ENCODE measurements at regions not wholly inside any gene's neighbourhood (a gene's known extent, or its start where the extent isn't known, plus 50 kb on each side); places are given as distances from the start of the nearest gene placed in this dataset.
"Not testable (repeated sequence)": the region's sequence is repeated elsewhere in the genome, so short reads cannot be mapped to it uniquely, and the experiment has no call there.

DNA sequence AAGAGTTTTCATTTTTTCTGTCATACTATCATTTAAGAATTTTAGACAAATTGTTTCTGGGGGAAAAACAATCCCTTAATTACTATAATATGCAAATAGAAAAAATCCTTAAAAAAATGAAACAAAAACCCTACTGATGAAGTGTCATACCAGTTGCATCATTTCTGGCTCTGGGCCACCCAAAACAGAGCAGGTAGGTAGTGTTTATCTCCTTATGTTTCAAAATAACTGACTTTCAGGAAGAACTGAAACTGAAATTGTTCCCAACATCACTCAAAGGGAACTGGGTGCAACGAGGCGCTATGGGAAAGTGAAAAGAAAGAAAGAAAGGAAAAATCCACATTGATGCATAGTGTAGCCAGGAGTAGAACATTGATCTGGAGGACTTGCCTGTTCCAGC, 653.1 kb upstream of the SOX9 start:
- no peak for DNase-seq

DNA sequence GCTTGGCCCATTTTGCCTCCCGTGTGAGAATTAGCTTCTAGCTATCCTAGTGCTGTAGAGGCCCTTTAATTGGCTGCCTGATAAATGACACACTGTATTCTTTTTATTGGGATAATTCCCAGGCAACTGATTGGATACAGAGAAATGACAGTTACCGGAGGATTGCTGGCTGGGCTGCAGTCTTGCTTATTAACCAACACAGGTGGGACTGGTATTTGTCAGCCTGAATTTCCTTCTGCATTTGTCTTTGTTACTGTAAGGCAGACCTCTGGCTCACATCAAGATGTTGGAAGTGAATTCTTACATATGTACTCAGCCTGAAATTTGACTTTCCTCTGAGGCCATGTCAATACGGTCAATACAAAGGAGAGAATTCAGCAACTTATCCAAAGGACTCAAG, 650.8 kb upstream of the SOX9 start:
- DNase-seq, result no peak

DNA sequence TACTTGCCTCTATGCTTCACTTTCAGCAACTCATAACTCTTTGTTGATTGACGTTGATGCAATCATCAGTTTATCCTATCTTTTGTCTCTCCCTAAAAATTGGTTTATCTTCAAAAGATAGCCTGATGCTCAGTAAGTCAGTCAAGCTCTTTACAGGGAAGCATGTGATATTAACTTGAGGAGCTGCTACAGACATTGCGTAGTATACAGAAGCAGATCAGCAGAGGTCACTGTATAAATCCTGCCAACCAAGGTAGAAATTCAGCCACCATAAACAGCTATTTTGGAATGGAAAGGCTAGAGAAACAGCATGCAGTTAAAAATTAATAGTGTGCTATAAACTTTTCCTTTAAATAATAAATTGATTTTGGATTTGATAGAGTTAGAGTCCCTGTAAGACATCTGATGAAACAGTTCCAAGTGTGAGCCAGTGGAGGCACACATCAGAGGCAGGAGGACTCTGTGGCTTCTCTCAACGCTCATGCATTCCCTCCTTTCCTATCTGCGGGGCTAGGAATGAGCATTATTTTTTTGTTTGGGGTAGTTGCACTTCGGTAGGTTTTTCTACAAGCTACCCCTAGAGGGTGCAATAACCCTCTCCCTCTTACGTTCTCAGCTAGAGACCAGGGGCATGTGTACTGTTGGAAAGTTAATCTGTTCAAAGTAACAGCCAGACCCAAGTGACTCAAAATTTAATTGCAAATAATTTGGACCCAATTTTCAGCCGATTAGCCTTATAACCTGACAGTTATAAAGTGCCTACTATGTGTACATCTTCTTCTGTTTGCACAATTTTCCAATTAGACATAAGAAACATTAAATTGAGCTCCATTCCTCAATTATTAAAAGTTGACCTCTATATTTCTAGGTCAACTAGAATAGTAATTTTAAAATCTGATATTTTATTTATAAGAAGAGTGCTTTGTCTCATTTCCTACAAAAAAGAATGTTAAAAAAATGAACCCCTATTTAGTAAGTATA, 647.7 kb upstream of the SOX9 start:
- peak; percentile 69 for DNase-seq

DNA sequence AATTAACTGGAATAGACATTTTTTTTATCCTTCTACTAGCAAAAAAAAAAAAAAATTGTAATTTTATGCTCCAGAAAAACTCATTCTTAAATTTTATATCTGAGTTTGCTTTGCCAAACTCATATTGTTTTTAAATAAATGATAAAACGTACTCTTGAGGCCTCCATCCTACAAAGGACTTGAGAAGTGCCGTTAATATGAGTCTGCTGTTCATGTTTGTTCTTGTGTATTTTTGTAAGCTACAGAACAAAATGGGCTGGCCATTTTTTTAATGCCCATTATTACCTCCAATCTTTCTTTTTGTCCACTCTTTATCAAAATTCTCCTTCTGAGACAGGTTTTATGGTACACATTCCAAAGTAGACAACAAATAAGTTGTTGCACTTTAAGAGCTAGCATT, 643.5 kb upstream of the SOX9 start:
- no peak for DNase-seq

DNA sequence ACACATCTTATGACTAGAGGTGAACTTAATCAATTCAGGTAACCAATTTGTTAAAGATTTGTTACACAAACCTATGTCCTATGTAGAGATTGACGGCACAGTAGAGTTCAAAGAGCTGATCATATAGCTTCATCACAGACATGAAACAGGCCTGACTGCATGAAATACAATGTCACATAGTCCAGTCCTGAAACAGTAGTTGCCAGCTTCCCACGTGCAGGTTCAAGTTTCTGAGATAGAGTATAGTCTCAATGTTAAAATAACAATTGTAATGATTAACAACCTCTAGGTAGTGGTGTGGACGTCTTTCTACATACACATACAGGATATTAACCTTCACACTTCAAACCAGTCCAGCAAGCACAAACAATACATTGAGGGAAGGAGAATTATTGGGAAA, 640.7 kb upstream of the SOX9 start:
- DNase-seq, result no peak

DNA sequence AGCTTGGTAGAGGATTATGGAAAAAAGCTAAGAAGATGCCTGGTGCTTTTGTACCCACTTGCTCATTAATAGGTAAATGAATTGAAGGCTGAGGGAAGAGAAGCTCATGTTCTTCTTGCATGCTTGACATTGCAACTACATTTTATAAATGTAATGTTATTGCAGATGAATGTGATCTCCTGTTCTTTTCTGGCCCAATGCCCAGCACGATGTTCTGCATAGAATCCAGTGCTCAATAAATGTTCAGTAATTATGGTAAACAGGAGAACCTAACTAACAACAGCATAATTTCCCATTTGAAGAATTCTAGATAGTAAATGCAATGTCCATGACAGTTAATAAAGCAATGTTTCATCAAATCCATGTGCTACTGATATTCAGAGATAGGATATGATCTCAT, 638.2 kb upstream of the SOX9 start:
- no peak for DNase-seq

DNA sequence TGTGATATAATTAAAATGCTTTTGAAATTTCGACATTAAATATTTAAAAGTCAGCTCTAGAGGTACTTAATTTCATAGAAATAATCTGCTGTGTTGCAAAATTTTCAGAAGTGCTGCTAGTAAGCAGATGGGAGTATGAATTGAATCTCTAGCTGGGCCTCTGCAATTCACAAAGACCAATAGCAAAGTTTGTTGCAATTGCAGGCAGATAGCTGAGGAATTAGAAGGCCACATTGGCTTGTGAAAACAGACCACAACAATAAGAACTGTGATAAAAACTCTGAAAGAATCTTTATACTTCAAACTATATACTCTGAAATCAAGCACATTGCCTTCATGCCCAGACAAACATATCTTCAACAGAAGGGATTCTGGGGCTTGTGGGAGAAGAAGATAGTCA, 636.3 kb upstream of the SOX9 start:
- no peak for DNase-seq

DNA sequence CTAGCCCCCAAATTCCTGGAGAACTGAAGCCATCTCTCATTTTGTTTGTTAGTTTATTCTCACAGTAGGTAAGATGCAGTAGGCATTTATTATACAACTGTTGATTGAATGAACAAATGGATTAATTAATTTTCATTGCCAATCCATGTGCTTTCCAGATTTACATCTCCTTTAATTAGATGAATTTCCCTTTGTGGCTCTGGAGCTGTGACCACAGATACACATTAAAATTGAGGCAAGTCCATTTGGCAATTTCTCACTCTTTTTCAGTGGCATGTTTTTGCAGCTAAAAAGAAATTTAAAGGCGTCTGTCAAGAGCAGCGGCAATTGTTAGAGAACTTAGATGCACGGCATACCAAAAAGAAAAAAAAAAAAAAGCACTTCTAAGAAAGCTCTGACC, 635.4 kb upstream of the SOX9 start:
- DNase-seq, result no peak

DNA sequence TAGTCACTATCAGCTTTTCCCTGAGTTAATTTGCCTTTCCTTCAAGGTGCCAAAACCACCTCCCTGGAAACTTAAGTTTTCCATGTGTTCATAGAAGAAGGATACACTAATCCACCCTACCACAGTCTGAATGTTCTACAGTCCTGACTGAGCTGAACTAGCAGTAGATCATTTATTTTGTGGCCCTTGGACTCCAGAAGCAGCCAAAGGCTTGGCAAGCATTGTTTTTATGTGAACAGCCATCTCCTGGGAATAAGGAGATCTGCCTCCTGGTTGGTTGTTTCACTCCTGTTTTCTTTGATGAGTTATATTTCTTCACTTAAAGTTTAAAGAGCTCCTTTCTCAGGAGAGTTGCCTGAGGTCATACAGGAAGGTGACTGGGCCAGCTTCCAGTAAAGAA, 634.6 kb upstream of the SOX9 start:
- no peak for DNase-seq

DNA sequence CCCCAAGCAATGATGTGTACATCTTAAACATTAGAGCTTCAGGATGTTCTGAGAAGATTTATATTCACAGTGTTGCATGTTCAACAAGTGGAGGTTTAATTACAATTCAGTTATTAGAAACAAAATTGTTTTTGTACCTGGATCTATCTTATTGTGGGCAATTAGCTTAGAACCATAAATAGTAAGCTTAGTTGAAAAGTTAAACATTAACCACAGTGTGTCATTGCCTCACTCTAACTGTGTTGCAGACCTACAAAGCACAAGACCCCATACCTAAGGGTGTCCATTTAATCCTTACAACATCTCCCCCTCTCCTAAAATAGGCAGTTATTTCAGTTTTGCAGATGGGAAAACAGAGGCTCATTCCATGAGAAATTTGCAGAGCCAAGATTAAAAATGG, 632.0 kb upstream of the SOX9 start:
- DNase-seq, result no peak

DNA sequence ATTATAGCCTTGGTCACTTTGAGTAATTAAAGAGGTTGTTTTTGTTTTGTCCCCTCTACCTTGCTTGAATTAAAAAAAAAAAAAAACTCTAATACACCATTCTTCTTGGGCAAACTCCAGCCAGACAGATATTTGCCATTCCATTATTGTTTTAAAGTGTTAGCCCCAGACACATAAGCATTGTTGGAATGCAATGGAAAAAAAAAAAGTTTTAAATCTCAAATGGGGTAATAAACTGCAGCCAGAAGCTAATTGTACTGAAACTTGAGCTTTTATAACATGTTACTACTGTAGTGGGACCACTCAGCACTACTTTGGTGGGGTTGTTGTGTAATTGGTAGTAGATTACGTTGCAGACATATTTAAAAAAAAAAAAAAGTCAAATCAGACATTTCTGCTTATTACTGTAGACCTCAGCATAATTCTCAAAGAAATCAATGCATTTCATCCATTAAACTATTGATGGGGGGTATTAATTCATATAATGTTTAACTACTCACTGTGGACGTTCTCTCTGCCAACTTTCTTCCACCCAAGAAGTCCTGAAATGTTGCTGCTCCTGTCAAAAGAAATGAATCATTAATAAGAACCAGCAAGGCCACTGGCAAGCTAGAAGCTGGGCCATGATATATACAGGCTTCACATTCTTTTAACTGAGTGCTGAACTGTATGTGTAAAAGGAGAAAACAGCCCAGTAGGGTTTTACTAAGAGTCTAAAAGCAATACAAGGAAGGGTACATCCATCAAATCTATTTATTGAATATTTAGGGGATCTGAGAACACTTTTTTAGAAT, 626.6 kb upstream of the SOX9 start:
- DNase-seq, result no peak

DNA sequence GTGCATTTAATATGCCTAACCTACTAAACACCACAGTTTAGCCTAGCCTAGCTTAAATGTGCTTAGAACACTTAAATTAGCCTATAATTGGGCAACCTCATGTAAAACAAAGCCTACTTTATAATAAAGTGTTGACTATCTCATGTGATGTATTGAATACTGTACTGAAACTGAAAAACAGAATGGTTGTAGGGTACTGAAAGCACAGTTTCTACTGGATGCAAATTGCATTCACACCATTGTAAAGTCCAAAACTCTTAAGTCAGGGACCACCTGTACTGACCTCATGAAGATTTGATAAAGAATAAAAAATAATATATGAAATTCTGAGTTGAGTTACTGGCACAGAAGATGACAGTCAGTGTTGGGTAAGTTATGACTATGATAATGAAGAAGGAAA, 625.4 kb upstream of the SOX9 start:
- DNase-seq, result no peak

DNA sequence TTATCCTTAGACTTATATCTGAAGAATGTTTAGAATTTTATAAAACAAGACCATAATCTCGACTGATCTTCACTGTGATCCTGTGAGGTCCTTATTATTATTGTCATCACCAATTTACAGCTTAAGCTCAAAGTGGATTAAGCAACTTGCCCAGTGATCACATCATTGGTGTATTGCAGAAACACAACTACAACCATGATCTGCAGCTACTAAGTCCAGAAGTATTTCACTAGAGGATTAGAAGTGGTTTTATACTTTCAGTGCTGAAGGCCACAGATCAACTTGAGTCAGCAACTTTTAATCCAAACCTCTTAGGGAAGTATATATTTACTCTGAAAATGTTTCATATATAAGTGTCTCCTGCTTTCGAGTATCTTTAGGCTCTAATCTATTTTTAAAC, 624.3 kb upstream of the SOX9 start:
- no peak for DNase-seq

DNA sequence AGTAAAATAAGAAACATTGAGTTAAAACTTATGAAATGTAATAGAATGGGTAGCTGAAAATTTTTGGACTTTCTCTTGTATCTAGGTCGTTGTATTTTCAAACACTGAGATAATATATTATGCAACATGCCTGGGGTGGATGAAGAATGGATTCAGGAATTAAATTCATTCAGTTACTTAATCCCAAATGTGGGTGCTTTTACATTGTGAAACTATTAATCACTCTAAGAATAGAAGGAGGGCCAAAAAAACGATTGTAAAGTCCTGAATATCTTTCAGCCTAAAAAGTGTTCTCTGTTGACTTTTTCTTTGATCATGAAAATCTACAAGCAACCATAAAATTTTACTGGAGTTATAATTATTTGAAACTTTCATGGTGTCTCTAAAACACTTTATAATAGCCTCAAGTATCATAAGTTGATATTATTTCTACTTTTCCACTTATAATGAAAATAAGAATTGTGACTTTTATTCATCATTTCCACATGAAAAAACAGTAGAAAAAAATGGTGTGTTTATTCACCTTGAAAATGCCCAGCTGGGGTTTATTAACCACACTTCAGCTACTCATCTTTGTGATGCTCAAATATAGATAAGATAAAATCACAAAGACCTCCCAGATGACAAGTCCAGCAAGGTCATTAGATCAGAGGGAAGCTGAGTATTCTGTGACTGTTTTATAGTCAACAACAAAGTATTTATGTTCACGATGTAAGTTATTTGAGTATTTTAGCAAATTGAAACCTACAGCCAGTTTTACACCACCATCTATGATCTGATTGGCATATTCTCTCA, 619.9 kb upstream of the SOX9 start:
- no peak for DNase-seq

DNA sequence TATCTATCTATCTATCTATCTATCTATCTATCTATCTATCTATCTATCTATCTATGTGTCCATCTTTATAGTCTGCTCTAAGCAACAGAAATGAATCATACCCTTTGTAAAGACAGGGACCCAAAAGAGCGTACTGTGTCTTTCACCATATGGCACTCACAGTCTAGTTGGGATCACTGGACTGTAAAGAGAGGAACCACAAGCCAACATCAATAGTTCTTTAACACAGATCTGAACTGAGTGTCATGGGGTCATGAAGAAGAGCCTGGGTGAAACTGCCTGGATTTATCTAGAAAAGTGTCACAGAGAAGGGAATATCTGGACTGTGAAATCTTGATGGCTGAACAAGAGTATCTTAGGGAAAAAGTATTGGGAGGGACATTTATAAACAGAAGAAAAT, 619.1 kb upstream of the SOX9 start:
- DNase-seq, result no peak

DNA sequence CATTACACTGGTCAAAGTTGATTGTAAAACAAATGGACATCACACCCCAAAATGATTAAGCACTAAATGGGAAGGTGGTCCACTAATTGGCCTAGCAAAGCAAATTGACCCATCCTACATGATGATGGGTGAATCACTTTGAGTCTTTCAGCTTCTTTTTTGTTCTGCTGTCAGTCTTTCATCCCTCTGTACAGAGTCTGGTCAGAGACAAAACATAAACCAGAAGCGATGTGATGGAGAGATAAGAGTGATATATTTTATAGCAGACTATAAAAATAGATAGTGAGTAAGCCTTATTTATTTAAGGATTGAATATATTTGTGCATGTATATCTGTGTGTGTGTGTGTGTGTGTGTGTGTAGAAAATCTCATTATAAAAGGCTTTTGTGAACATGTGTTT, 618.4 kb upstream of the SOX9 start:
- DNase-seq, result no peak

DNA sequence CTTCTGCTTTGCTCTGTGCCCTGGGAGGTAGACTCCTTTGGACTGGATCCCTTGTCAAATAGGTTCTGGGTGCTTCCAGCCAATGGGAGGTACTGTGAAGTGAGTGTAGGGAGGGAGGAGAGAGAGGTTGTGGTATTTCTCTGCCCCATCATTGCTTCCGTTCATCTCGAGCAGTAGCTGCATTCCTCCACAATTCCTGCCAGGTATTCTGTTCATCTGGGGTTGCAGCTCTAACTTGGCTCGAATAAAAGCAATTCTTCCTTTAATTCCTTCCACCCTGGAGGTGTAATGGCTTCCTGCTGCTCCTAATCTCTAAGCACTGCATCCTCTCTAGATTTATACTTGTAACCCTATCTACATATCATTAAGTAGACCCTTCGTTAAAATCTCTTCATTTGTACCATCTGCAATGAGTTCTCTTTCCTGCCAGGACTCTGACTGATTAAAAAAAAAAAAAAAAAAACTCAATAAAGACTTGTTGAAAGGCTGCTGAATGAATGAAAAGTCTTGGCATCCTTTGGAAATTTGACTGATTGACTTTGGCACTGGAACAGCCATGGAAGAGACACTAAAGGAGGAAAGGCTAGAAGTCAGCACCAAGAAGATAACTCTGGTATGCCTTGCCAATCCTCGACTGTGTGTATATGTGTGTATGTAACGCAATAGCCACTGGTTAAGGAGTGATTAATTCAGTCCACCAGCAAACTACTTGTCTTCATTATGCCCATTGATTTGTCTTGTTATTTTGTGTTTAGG, 616.9 kb upstream of the SOX9 start:
- DNase-seq, result no peak

DNA sequence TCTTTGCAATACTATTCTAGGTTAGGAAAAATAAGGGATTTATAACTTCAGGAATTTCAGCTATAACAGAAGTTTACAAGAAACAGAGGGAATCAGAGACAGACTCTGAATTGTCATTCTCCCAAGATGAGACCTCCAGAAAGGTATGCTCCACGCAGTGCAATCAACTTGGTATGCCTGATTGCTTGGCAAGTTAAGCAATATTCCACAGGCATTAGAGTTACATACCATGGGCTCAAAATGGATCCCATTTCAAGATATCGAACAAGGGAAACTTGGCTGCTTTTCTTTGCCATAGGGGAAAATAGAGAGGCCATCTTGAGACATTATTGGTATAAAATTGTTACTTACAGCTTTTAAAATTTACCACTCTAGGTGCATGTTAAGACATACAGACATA, 615.6 kb upstream of the SOX9 start:
- no peak for DNase-seq

DNA sequence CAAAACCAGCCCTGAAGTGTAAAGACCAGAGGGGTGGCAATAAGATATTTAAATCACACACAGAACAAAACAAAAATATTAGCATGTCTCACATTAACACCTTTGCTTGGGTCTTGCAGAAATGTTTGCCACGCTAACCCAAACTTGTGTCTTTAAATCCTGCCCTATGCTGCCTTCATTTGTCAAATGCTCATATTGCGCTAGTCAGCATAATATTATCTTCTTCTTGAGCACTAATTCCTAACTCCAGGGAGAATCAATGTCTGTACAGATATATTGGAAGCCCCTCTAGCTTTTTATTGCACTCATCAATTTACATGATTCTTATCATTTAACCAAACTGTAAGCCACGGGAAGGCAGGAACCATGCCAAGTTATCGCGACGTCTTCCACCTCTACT, 614.8 kb upstream of the SOX9 start:
- DNase-seq, result no peak

DNA sequence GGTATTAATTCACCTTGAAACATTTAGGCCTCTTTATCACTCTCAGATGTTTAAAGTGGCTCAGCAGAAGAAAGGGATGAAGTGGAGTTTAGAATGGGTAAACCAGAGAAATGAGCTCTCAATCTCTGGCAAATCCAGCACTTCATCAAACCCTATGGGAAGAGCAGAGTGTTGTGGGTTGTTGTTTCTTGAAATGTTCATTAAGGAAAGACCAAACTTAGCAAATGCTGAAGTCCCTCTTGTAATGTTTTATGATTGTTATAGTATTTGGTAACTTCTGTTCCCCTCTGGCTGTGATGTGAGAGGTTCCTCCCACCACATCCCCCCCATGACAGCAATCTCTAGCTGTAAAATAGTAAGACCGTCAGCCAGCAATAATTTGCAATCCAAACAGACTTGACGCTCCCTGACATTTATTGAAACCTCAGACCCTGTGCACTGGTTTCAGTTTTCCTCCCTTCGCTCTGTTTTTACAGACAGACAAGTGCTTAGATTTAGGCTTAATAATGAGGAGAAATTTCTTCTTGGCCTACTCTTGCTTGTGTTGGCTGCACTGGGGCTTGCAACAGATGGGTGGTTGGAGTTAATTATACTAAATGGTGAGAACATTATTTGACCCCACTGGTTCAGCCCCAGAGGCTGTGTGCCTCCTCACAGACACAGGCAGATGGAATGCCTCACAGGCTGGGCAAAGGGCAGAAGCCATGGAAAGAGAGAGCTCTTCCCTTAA, 609.4 kb upstream of the SOX9 start:
- peak; percentile 81 for DNase-seq

DNA sequence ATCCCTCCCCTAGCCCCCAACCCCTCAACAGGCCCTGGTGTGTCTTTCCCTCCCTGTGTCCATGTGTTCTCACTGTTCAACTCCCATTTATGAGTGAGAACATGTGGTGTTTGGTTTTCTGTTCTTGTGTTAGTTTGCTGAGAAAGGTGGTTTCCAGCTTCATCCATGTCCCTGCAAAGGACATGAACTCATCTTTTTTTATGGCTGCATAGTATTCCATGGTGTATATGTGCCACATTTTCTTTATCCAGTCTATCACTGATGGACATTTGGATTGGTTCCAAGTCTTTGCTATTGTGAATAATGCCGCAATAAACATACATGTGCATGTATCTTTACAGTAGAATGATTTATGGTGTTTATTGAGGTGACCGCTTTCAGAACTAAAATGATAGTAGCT, 607.1 kb upstream of the SOX9 start:
- DNase-seq, result not testable (repeated sequence)

DNA sequence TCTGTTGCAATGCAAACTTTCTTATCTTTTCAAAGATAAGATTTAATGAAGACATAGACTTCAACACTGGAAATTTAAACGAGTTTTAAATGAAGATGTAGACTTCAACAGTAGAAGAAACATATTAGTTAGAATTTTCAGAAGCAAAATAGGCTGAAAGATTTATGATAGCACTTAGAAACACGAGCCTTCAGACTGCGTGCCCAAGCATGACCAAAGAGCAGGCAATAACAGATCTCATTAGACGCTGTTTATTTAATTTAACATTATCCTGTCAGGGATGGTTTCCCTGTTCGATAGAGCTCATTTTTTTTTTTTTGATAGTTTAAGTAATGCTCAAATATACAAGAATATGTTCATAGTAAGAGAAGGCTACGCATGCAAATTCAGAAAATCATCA, 604.7 kb upstream of the SOX9 start:
- peak; percentile 46 for DNase-seq

Measured in NCI-H526 treated with DMSO at 0.1 percent for 48 hours (cell line).